Keratinocyte (primary cell): ENCODE measurements at regions not wholly inside any gene's neighbourhood (a gene's known extent, or its start where the extent isn't known, plus 50 kb on each side); places are given as distances from the start of the nearest gene placed in this dataset.

Source experiments
- CTCF ChIP-seq, 3 experiments: IDR thresholded peaks in 1 of 3; conservative IDR thresholded peaks in 1 of 3; optimal IDR thresholded peaks in 1 of 3; 2 replicates in 2 of 3; 3 replicates in 1 of 3; pipeline versions ENCODE3 to v1.5.1; 2011; ENCODE audit warnings: low read length in 3 of 3, mild to moderate bottlenecking in 3 of 3, moderate library complexity in 2 of 3, control low read depth in 1 of 3, inconsistent platforms in 1 of 3; ENCODE audit not compliant: insufficient read depth in 2 of 3; ENCODE audit errors: extremely low read depth in 1 of 3
- EZH2 ChIP-seq: IDR thresholded peaks from one replicate; pipeline ENCODE4 v1.6.1; 2012; ENCODE audit warnings: inconsistent platforms, mild to moderate bottlenecking, low read length, moderate library complexity

GRCh38 chr1:185402930-185403329 lies 85.9 kb upstream of the IVNS1ABP start:
- TF ChIP-seq CTCF (optimal IDR thresholded peaks at IDR 0.05 in 1 of 3, IDR thresholded peaks at IDR 0.05 in 1 of 3, conservative IDR thresholded peaks at IDR 0.05 in 1 of 3; ENCODE audit: extremely low read depth in 1 of 3, insufficient read depth in 2 of 3, low read length in 3 of 3) (no peak), EZH2 (no peak)
